Sigmoid colon (tissue), 4 donors: ENCODE measurements at regions not wholly inside any gene's neighbourhood (a gene's known extent, or its start where the extent isn't known, plus 50 kb on each side); places are given as distances from the start of the nearest gene placed in this dataset.

Experiments used
- POLR2AphosphoS5 ChIP-seq, 4 donors: sonication (generic); formaldehyde crosslinking; IDR thresholded peaks; one replicate each; pipeline ENCODE4 v1.6.1; 2017; ENCODE audit warnings: antibody characterized with exemption in 4 of 4
- TF ChIP-seq, protein P1 (sequence below), 4 experiments: fragments of 450-650 bp in 3 of 4; fragments of 200-600 bp in 1 of 4; IDR thresholded peaks; one replicate each; pipeline ENCODE4 v1.5.1; 2016 to 2019; ENCODE audit warnings: antibody characterized with exemption in 4 of 4, mild to moderate bottlenecking in 3 of 4, moderate library complexity in 2 of 4

DNA sequence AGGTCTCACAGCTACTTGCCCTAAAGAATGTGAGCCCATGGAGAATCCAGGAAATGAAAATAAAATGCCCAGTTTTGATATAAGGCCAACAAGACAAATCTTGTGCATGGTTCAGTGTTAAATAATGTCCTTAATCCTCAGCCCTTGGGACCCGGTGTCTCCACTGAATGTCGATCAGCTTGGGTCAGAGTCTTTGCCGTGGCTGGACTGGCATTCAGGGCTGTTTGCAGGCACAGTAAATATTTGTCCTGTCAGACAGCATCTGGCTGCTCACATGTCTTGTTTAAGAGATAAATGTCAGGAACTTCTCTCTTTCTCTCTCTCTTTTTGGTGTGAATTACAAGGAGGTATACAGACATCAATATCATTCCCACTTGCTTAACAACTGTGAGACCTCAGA lies 452.5 kb downstream of the FUT8 start:
- TF ChIP-seq, protein P1, sequence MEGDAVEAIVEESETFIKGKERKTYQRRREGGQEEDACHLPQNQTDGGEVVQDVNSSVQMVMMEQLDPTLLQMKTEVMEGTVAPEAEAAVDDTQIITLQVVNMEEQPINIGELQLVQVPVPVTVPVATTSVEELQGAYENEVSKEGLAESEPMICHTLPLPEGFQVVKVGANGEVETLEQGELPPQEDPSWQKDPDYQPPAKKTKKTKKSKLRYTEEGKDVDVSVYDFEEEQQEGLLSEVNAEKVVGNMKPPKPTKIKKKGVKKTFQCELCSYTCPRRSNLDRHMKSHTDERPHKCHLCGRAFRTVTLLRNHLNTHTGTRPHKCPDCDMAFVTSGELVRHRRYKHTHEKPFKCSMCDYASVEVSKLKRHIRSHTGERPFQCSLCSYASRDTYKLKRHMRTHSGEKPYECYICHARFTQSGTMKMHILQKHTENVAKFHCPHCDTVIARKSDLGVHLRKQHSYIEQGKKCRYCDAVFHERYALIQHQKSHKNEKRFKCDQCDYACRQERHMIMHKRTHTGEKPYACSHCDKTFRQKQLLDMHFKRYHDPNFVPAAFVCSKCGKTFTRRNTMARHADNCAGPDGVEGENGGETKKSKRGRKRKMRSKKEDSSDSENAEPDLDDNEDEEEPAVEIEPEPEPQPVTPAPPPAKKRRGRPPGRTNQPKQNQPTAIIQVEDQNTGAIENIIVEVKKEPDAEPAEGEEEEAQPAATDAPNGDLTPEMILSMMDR (IDR thresholded peaks at IDR 0.05) = no peak
- no peak for TF ChIP-seq POLR2AphosphoS5 (IDR thresholded peaks at IDR 0.05)
